BJ (cell line): ENCODE measurements at regions not wholly inside any gene's neighbourhood (a gene's known extent, or its start where the extent isn't known, plus 50 kb on each side); places are given as distances from the start of the nearest gene placed in this dataset.

Experiments used
- CTCF ChIA-PET: fragments of 350-600 bp; formaldehyde crosslinking; extraction: SDS; loops from one replicate; lab custom pipeline; 2021; ENCODE audit warnings: antibody characterized with exemption, inconsistent platforms; lab: Yijun Ruan, JAX
- POLR2A ChIA-PET: fragments of 300-600 bp; sonication (Branson Sonifier 250); formaldehyde crosslinking; extraction: SDS; loops from one replicate; lab custom pipeline; 2021; ENCODE audit warnings: antibody characterized with exemption; lab: Charles Lee
- DNase-seq: peaks from one replicate; pipeline ENCODE4 v3.0.0-alpha.2; 2011; ENCODE audit warnings: low read depth
- H3K27me3 ChIP-seq: 2 replicates; pipeline ENCODE4 v1.6.0; 2011; ENCODE audit warnings: low read length; ENCODE audit not compliant: control insufficient read depth, insufficient read depth
- H3K36me3 ChIP-seq: 2 replicates; pipeline ENCODE4 v1.5.1; 2011; ENCODE audit warnings: low read length; ENCODE audit not compliant: control insufficient read depth, insufficient read depth
- H3K4me3 ChIP-seq: 2 replicates; pipeline ENCODE4 v1.5.1; 2011; ENCODE audit warnings: low read depth, mild to moderate bottlenecking, control low read depth, low read length
- CTCF ChIP-seq: IDR thresholded peaks from 2 replicates; pipeline ENCODE4 v1.5.1; 2011; ENCODE audit warnings: low read depth, mild to moderate bottlenecking, control low read depth, inconsistent platforms, low read length, moderate library complexity; ENCODE audit not compliant: insufficient read depth

GRCh38 chr21:29245104-29245643 lies 53.5 kb upstream of the BACH1 start:
- ChIA-PET POLR2A (no interaction called here), CTCF (interaction anchor here (1.0 to 1.7 kb wide), 2 partner anchors 15 to 110 kb away, joined by 3 read pairs; no protein-coding TSS in a partner anchor)
- Histone ChIP-seq H3K36me3 (no peaks in the 10 kb centered on the region), H3K4me3 (no peak overlapping the region), H3K27me3 (no peaks in the 10 kb centered on the region)
- no peak for TF ChIP-seq CTCF
- DNase-seq, result no peak

GRCh38 chr21:29245863-29246262 lies 52.9 kb upstream of the BACH1 start:
- ChIA-PET CTCF (interaction anchor here (1.7 kb wide), 1 partner anchor 109 kb away, joined by 3 read pairs; no protein-coding TSS in a partner anchor), POLR2A (no interaction called here)
- Histone ChIP-seq H3K36me3 (no peaks in the 10 kb centered on the region), H3K4me3 (no peak overlapping the region), H3K27me3 (no peaks in the 10 kb centered on the region)
- TF ChIP-seq CTCF, result no peak
- no peak for DNase-seq

- no peak for TF ChIP-seq CTCF
- ChIA-PET CTCF (no interaction called here), POLR2A (no interaction called here)
- Histone ChIP-seq H3K27me3 (no peaks in the 10 kb centered on the region), H3K4me3 (no peak overlapping the region), H3K36me3 (no peaks in the 10 kb centered on the region)
- no peak for DNase-seq
Measured at GRCh38 chr21:29246614-29247013, 52.1 kb upstream of the BACH1 start.

- Histone ChIP-seq H3K27me3 (no peaks in the 10 kb centered on the region), H3K4me3 (no peak overlapping the region), H3K36me3 (no peaks in the 10 kb centered on the region)
- ChIA-PET CTCF (interaction anchor here (0.6 to 1.1 kb wide), 2 partner anchors 10 to 18 kb away, joined by 3 to 5 read pairs; no protein-coding TSS in a partner anchor), POLR2A (no interaction called here)
- DNase-seq, result peak; percentile 47
- TF ChIP-seq CTCF, result no peak
Measured at GRCh38 chr21:29248124-29248523, 50.6 kb upstream of the BACH1 start.
